IMR-90 (cell line): ENCODE measurements at regions not wholly inside any gene's neighbourhood (a gene's known extent, or its start where the extent isn't known, plus 50 kb on each side); places are given as distances from the start of the nearest gene placed in this dataset.

Source experiments
- CHD1 ChIP-seq: IDR thresholded peaks from 2 replicates; pipeline ENCODE4 v1.6.1; 2012; ENCODE audit warnings: low read depth, low read length, improper control_type of control experiment
- MAFK ChIP-seq: IDR thresholded peaks from 2 replicates; pipeline ENCODE4 v1.6.1; 2012; ENCODE audit warnings: low read depth, low read length, improper control_type of control experiment
- TF ChIP-seq, protein P1 (sequence below): conservative IDR thresholded peaks from 2 replicates; pipeline ENCODE4 v1.5.1; 2012; ENCODE audit warnings: mild to moderate bottlenecking, low read depth, low read length, improper control_type of control experiment

DNA sequence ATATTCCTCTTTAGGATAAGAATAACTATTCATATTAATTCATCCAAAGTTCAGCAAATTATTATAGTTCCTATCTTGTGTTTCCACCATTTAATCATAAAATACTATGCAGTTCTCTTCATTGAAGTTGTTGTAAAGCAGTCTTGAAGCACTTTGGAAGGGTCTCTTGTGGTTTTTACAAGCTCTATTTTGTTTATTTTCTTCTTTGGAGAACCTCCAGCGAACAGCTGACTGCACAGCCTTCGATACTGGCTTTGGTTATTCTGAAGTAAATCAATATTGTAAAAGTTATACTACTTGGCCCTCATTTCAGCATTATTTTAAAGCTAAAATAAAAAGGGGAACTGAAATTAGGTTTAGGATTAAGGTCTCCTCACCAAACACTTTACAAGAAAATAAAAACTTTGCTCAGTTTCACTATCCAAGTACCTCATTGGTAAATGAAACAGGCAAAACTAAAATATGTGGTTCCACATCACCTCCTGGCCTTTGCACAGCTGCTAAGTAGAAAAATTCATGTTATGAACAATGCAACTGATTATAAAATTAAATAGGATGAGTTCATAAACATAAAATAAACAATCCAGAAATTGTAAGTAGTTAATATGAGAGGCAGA lies 1629.2 kb upstream of the ADGRL3 start:
- TF ChIP-seq, protein P1, sequence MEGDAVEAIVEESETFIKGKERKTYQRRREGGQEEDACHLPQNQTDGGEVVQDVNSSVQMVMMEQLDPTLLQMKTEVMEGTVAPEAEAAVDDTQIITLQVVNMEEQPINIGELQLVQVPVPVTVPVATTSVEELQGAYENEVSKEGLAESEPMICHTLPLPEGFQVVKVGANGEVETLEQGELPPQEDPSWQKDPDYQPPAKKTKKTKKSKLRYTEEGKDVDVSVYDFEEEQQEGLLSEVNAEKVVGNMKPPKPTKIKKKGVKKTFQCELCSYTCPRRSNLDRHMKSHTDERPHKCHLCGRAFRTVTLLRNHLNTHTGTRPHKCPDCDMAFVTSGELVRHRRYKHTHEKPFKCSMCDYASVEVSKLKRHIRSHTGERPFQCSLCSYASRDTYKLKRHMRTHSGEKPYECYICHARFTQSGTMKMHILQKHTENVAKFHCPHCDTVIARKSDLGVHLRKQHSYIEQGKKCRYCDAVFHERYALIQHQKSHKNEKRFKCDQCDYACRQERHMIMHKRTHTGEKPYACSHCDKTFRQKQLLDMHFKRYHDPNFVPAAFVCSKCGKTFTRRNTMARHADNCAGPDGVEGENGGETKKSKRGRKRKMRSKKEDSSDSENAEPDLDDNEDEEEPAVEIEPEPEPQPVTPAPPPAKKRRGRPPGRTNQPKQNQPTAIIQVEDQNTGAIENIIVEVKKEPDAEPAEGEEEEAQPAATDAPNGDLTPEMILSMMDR: no peak
- TF ChIP-seq MAFK (no peak), CHD1 (no peak)
